GM04503 (cell line): ENCODE measurements at regions not wholly inside any gene's neighbourhood (a gene's known extent, or its start where the extent isn't known, plus 50 kb on each side); places are given as distances from the start of the nearest gene placed in this dataset.

Source experiments
- DNase-seq: peaks from one replicate; pipeline ENCODE4 v3.0.0-alpha.2; 2012; ENCODE audit warnings: low read depth

- DNase-seq = no peak
These were observed 157.7 kb upstream of the COL1A2 start for GRCh38 chr7:94236960-94237359.

- DNase-seq = no peak
These were observed 157.3 kb upstream of the COL1A2 start for GRCh38 chr7:94237417-94237816.

GRCh38 chr7:94239661-94240234 lies 154.9 kb upstream of the COL1A2 start:
- no peak for DNase-seq

GRCh38 chr7:94240902-94241301 lies 153.8 kb upstream of the COL1A2 start:
- DNase-seq = no peak

DNA sequence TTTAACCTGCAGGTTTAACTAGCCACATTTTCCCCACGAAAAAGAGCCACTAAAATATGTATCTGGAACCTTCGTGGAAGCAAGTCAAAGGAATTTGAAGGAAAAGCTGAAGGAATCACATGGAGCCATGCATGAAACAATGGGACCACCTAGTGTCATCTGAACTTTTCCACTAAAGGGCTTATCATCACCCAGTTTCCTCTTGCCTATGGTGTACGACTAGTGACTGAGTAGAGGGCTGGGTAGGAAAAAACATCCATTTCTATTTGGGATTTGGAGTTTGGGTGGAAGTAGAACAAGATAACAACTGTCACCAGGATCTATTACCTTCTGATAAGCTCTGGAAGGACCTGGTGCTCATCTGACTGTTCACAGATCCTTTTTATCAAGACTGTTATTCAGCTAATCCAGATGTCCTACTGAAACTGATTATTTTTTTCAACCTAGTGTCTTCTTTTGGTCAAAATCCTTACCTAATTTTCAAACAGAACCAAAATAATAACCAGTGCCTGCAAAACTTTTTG lies 153.2 kb upstream of the COL1A2 start:
- DNase-seq = no peak

DNA sequence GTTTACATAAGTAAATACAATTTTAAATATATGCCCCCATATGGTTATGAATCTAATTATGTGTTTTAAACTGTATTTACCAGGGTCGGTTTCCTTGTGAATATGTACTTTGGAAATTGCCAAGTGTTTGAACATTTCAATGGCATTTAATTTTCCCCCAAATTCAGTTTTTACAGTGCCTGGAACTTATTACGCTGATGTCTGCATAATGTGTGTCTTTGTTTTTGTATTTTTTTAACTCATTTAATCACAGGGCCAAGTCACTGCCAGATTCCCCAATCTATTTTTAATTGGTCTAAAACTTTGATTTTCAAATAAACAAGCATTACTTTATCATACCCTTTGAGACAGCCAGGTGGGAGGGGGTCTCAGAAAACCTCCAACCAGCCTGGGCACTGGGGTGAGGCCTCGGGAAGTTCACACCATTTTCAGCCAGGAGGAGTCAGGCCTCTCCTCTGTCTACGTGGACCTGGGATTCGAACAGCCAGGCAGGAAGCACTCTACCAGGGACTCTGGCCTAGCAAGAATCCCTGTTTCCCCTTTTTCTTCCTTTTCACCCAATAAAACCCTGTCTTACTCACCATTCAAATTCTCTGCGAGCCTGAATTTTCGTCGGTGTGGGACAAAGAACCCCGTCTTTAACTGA lies 151.5 kb upstream of the COL1A2 start:
- no peak for DNase-seq

DNA sequence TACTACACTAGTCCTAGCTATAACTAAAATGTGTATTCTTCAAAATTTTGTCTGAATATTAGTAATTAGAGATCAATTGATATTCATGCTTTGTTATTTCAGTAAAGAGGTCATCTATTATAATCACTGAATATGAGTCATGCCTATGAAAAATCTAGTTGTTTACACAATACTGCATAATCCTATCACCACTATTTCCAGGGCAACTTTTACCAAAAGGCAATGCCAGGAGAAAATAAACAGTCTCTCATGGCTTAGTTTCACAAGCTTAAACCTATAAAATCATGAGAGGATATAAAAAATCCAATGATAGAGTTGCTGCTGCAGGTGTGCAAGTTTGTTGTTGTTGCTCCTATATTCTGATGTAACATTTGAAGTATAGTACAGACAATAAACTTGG lies 149.9 kb upstream of the COL1A2 start:
- DNase-seq = no peak

GRCh38 chr7:94245500-94245899 lies 149.2 kb upstream of the COL1A2 start:
- no peak for DNase-seq

- no peak for DNase-seq
These were observed 146.7 kb upstream of the COL1A2 start for GRCh38 chr7:94247970-94248369.

- no peak for DNase-seq
These were observed 145.1 kb upstream of the COL1A2 start for GRCh38 chr7:94249631-94250030.

DNA sequence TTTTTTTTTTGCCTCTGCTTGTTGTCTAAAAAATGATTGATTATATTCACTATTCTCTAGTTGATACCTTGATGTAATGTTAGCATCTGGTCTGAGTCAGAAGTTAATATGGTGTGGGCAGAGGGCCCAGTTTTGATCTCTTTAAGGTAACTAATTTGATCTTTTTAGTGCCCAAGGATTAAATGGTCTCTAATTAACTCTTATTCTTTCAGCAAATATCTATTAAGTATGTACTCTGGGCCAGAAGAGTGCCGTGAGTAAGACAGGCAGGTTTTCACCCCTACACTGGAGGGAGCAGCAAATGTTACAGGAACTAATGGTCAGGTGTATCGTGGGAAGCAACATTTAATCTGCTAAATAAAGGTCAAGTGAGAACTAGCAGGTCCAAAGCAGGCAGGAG lies 144.6 kb upstream of the COL1A2 start:
- DNase-seq = no peak

DNA sequence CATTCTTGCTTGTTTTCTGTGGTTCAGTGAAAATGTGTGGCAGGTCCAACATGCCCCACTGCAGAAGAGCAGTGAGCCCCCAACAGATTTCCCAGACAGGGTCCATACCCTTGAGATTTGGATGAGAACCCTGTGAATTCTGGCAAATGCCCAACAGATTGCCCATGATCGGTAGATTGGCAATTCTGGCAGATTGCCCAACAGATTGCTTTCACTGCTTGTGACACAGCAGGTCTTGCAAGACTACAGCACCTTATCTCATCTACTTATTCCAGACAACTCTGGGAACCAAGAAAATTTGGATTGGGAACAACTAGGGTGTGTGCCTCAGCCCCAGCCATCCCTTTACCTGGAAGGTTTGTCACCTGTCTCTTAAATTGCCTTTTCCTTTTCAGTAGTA lies 143.7 kb upstream of the COL1A2 start:
- no peak for DNase-seq

DNA sequence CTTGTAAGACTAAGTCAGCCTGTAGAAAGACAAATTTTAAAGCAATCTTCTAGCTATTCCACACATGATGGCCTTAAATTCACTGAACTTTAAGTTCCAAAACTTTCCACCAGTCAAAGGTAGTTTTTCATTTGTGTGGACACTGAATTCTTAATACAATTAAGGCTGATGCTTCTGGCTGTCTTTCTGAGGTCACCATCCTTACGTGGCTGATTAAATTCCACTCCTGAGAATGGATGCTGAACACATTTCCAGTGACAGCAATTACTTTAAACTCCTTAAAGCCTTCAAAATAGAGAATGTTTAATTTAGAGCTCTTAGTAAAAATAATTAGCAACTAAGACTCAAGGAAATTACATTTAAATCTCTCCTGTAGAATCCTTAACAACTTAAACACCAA lies 142.6 kb upstream of the COL1A2 start:
- no peak for DNase-seq

- no peak for DNase-seq
These were observed 141.7 kb upstream of the COL1A2 start for GRCh38 chr7:94252971-94253370.

DNA sequence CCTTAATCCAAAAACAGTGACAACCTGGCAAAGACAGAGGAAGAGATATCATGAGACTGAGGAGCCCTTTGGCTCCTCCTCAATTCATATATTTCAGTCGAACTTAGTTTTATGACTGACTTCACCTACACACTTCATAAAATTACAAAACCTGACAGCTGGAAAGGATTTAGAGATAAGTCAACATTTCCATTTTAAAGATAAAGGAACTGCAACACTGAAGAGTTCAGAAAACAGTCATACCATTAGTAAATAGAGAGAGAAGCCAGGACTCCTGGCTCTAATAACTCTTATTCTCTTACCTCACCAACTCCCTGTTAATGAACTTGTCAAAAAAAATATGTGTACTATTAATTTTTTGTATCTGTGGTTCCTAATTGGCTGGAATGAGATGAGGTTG lies 141.0 kb upstream of the COL1A2 start:
- DNase-seq = no peak

- no peak for DNase-seq
These were observed 136.0 kb upstream of the COL1A2 start for GRCh38 chr7:94258418-94259300.

GRCh38 chr7:94261067-94261466 lies 133.6 kb upstream of the COL1A2 start:
- DNase-seq = no peak

DNA sequence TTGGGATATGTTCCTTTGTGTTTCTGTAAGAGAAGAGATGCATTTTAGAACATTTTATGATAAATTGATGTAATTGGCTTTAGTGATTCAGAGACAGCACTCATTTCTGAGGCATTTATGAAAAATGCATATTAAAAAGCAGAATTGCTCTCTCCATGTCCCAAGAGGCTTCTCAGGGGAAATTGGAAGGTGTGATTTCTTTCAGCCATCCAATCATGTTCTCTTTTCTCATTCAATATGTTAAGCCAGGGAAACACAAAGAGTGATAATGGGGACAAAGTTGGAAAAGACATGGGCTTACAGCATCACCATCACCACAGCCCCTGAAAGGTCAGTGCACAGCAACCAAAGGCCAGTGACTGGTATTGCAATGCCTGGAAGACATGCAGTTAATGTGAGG lies 129.9 kb upstream of the COL1A2 start:
- no peak for DNase-seq

DNA sequence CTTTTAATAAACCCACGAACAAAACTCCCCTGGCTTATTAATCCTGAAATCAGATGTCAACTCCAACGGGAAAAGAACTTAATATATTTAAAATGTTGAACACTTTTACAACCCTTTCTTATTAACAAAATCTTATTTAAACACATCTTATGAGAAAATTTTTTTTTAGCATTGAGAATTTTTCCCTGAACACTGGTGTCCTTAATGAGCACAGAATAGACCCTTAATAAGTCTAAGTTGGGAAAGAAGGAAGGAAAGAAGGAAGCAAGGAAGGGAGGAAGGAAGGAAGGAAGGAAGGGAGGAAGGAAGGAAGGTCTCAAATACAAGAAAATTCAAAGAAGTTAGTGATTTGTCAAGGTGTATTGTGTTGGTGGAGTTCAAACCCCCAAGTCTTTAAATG lies 129.2 kb upstream of the COL1A2 start:
- DNase-seq = no peak

DNA sequence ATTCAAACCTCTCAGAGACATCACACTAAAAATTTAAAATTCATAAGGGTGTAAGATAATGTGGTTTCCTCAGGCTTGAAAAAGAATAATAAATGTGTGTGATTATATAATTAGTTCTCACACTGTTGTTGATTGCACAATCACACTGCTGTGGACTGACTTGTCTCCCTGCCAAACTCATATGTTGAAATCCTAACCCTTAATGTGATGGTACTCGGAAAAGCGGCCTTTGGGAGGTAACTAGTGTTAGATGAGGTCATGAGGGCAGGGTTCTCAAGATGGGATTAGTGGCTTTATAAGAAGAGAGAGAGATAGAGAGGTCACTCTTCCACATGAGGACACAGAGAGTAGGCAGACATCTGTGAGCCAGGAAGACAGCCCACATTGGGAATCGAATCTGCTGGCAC lies 128.5 kb upstream of the COL1A2 start:
- DNase-seq = peak; percentile 52

DNA sequence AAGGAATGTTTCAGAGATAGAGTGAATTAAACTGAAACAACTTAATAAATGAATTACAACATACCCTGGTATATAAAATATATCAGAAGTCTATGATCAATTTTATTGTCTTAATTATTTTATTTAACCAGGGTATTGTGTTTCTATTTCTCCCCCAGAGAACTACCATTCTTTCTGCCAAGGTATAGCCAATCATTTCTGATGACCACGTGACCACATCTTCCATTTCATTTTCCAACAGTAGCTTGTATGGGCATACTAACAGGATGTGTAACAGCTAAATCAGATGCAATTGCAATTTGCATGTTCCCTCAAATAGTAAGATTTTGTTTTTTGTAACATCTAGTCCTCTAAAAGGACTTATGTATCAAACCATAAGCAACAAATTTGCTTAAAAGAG lies 123.9 kb upstream of the COL1A2 start:
- no peak for DNase-seq

- no peak for DNase-seq
These were observed 121.7 kb upstream of the COL1A2 start for GRCh38 chr7:94272821-94273583.
